ENCODE measurements at regions not wholly inside any gene's neighbourhood (a gene's known extent, or its start where the extent isn't known, plus 50 kb on each side); places are given as distances from the start of the nearest gene placed in this dataset.

DNA sequence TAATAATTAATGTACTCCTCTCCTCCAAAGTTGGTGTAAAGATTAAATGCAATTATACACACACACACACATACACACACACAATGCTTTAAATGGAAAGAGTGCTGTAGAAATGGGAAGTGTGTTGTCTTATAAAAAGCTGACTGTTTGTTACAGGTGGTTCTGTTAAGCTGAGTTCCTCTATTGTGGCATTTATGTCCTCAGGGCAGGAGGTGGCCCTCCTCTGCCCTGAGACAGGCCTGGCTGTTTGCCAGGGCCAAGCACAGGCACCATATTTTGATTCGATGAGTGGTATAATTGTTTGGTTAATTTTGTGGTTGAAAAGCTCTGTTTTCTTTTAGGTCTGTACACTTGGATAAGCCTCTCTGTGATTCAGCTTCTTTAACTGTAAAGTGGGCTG lies 573.9 kb downstream of the KIF4B start:
- Histone ChIP-seq H3K9me3 (no peaks in the 10 kb centered on the region), H3K4me1 (peaks cover 15 to 21% of the 10 kb centered on the region in 2 donors), H3K27ac (peak overlapping the region in 2 of 3 donors; percentile 27 to 48), H3K36me3 (no peaks in the 10 kb centered on the region), H3K27me3 (no peaks in the 10 kb centered on the region), H3K4me3 (replicated peaks in 1 of 3) (no peak overlapping the region)
- TF ChIP-seq, protein P1, sequence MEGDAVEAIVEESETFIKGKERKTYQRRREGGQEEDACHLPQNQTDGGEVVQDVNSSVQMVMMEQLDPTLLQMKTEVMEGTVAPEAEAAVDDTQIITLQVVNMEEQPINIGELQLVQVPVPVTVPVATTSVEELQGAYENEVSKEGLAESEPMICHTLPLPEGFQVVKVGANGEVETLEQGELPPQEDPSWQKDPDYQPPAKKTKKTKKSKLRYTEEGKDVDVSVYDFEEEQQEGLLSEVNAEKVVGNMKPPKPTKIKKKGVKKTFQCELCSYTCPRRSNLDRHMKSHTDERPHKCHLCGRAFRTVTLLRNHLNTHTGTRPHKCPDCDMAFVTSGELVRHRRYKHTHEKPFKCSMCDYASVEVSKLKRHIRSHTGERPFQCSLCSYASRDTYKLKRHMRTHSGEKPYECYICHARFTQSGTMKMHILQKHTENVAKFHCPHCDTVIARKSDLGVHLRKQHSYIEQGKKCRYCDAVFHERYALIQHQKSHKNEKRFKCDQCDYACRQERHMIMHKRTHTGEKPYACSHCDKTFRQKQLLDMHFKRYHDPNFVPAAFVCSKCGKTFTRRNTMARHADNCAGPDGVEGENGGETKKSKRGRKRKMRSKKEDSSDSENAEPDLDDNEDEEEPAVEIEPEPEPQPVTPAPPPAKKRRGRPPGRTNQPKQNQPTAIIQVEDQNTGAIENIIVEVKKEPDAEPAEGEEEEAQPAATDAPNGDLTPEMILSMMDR (IDR thresholded peaks at IDR 0.05) = no peak
- no peak for TF ChIP-seq POLR2A (IDR thresholded peaks at IDR 0.05)
- WGBS, 2 donors = 17 to 24% methylated on average over 1 of the region's 1 CpG
- intact Hi-C loops (cut with DNase I) = no loop called here
- peak; percentile 84 to 85 for DNase-seq

DNA sequence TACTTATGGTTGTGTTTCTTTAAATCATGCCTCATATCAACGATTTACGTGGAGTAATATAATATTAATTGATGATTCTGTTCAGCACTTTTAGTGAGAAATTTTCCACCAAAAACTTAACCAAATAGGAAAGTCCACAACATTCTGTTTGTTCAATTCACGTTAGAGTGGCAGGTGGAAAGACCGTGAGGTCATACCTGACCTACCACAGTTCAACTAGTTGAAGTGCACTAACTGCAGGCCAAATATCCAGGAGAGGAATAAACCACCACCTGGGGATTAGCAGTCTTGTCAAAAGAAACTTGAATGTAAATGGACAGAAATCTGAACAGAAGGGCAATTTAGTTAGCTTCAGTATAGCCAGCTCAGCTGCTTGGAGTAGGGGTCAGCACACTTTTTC lies 577.7 kb downstream of the KIF4B start:
- WGBS, 2 donors = 62 to 70% methylated on average over 4 of the region's 4 CpGs
- intact Hi-C loops (cut with DNase I) = no loop called here
- Histone ChIP-seq H3K4me1 (peaks cover 15 to 21% of the 10 kb centered on the region in 2 donors), H3K36me3 (no peaks in the 10 kb centered on the region), H3K27me3 (no peaks in the 10 kb centered on the region), H3K4me3 (replicated peaks in 1 of 3) (no peak overlapping the region), H3K27ac (no peak overlapping the region), H3K9me3 (no peaks in the 10 kb centered on the region)
- DNase-seq = peak in 1 of 2 donors; percentile 16
- no peak for TF ChIP-seq POLR2A (IDR thresholded peaks at IDR 0.05)
- TF ChIP-seq, protein P1 (IDR thresholded peaks at IDR 0.05) = no peak

DNA sequence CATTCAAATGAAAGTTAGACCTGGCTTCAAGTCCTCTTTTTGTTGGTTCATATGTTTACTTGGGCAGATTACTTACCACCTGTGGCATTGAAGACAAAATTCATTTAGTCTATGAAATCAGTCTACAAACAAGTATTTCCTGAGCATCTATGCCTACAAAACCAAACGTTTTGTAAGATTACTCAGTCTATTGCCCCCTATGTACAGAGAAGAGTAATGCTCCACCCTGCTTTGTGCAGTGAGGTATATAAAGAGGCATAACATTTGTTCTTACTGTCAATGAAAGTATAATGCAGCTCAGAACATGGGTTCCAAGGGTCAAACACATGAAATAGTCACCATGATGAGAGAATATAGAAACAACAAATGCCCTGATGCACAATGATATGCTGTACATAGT lies 580.7 kb downstream of the KIF4B start:
- H3K4me3 ChIP-seq (replicated peaks in 1 of 3) = no peak overlapping the region
- H3K27ac ChIP-seq = no peak overlapping the region
- no peaks in the 10 kb centered on the region for H3K36me3 ChIP-seq
- WGBS, 2 donors = 50 to 56% methylated on average over 1 of the region's 1 CpG
- no peaks in the 10 kb centered on the region for H3K27me3 ChIP-seq
- H3K9me3 ChIP-seq = no peaks in the 10 kb centered on the region
- TF ChIP-seq, protein P1 (IDR thresholded peaks at IDR 0.05) = no peak
- TF ChIP-seq POLR2A (IDR thresholded peaks at IDR 0.05) = no peak
- DNase-seq = no peak
- H3K4me1 ChIP-seq = no peaks in the 10 kb centered on the region
- intact Hi-C loops (cut with DNase I) = no loop called here

DNA sequence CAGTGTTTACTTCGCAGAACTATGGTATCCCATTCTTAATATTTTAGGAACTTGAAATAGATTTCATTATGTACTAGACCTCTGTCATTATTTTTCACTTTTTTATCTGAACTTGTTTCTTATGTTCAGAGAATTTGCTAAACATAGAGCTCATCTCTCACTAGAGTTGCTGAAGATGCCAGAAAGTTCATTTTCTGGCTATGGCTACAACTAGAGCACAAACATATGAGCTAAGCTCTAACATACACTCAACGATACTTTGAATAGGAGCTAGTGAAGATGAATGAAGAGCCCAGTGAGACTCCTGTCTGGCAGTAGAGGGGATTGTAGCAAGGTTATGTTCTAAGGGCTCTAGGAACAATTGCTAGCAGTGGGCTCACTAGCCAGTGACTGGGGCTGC lies 582.2 kb downstream of the KIF4B start:
- no peak for DNase-seq
- Histone ChIP-seq H3K4me3 (replicated peaks in 1 of 3) (no peak overlapping the region), H3K27me3 (no peaks in the 10 kb centered on the region), H3K36me3 (no peaks in the 10 kb centered on the region), H3K27ac (no peak overlapping the region), H3K9me3 (no peaks in the 10 kb centered on the region), H3K4me1 (no peaks in the 10 kb centered on the region)
- WGBS, 2 donors = 85 to 93% methylated on average over 2 of the region's 2 CpGs
- intact Hi-C loops (cut with DNase I) = no loop called here
- TF ChIP-seq, protein P1 (IDR thresholded peaks at IDR 0.05) = no peak
- no peak for TF ChIP-seq POLR2A (IDR thresholded peaks at IDR 0.05)

DNA sequence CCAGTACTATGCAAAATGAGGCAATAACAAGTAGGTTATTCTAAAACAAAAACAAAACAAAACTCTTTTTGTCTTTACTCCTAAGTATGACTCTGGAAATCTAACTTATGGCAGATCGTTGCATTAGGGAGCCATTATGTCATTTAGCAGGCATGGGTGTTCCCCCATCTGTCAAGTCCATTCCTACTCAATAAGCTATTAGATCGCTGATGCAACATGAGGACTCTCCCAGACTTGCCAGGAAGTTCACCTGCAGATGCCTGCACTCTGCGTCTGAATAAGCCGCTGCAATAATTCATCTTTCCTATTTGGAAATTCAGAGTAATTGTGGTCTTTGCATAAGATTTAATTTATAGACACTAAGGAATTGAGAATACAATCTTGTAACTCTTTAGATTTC lies 585.0 kb downstream of the KIF4B start:
- Histone ChIP-seq H3K27ac (no peak overlapping the region), H3K4me3 (replicated peaks in 1 of 3) (no peak overlapping the region), H3K36me3 (no peaks in the 10 kb centered on the region), H3K9me3 (no peaks in the 10 kb centered on the region), H3K27me3 (no peaks in the 10 kb centered on the region), H3K4me1 (no peaks in the 10 kb centered on the region)
- TF ChIP-seq POLR2A (IDR thresholded peaks at IDR 0.05) = no peak
- TF ChIP-seq, protein P1 (IDR thresholded peaks at IDR 0.05) = no peak
- 66 to 88% methylated on average over 4 of the region's 4 CpGs for WGBS, 2 donors
- intact Hi-C loops (cut with DNase I) = no loop called here
- no peak for DNase-seq
